ENCODE measurements at regions not wholly inside any gene's neighbourhood (a gene's known extent, or its start where the extent isn't known, plus 50 kb on each side); places are given as distances from the start of the nearest gene placed in this dataset.

GRCh38 chr4:170675568-170676262 is 586.0 kb upstream of the AADAT start:
- Histone ChIP-seq H3K27me3 (ENCODE audit: low read length) (no peaks in the 10 kb centered on the region), H3K9me3 (ENCODE audit: low read length) (no peaks in the 10 kb centered on the region), H3K36me3 (ENCODE audit: low read depth, low read length) (no peaks in the 10 kb centered on the region), H3K9me2 (replicated peaks; ENCODE audit: low read length) (no peaks in the 10 kb centered on the region), H3K4me2 (ENCODE audit: low read length) (no peak overlapping the region), H3K9ac (ENCODE audit: low read length) (no peak overlapping the region), H3K79me2 (ENCODE audit: low read length) (no peaks in the 10 kb centered on the region), H3F3A (ENCODE audit: low read length, unreplicated experiment) (no peaks in the 10 kb centered on the region), H3K27ac (ENCODE audit: low read length) (no peak overlapping the region), H3K4me1 (ENCODE audit: insufficient read depth, low read length) (peaks cover 37% of the 10 kb centered on the region; the same call in 1 of the 2 replicates), H4K20me1 (ENCODE audit: low read length) (no peaks in the 10 kb centered on the region), H2AFZ (ENCODE audit: low read length) (no peak overlapping the region), H3K4me3 (ENCODE audit: low read length) (no peak overlapping the region)
- ATAC-seq (no peak), DNase-seq (peak; percentile 7)
- BruUV-seq (replicated peaks): no TSS peak
- intact Hi-C loops (cut with micrococcal nuclease): no loop called here
- CTCF ChIA-PET: no interaction called here
- TF ChIP-seq EZH2phosphoT487 (IDR thresholded peaks at IDR 0.05; ENCODE audit: borderline replicate concordance, low read length): no peak
- no peak for TF ChIP-seq CTCF (conservative IDR thresholded peaks at IDR 0.05; ENCODE audit: low read depth, low read length)
- TF ChIP-seq EZH2 (IDR thresholded peaks at IDR 0.05; ENCODE audit: low read length, unreplicated experiment): no peak
- POLR2A ChIA-PET (ENCODE audit: unreplicated experiment): no interaction called here

- Histone ChIP-seq H3K4me2 (ENCODE audit: low read length) (peak overlapping the region; percentile 3; the same call in 1 of the 2 replicates), H3K9me3 (ENCODE audit: low read length) (no peaks in the 10 kb centered on the region), H2AFZ (ENCODE audit: low read length) (no peak overlapping the region), H3K9me2 (replicated peaks; ENCODE audit: low read length) (no peaks in the 10 kb centered on the region), H3K79me2 (ENCODE audit: low read length) (no peaks in the 10 kb centered on the region), H3F3A (ENCODE audit: low read length, unreplicated experiment) (no peaks in the 10 kb centered on the region), H3K36me3 (ENCODE audit: low read depth, low read length) (no peaks in the 10 kb centered on the region), H3K4me1 (ENCODE audit: insufficient read depth, low read length) (peaks cover 37% of the 10 kb centered on the region; the same call in 1 of the 2 replicates), H3K27ac (ENCODE audit: low read length) (peak overlapping the region; percentile 42), H4K20me1 (ENCODE audit: low read length) (no peaks in the 10 kb centered on the region), H3K27me3 (ENCODE audit: low read length) (no peaks in the 10 kb centered on the region), H3K9ac (ENCODE audit: low read length) (no peak overlapping the region), H3K4me3 (ENCODE audit: low read length) (no peak overlapping the region)
- BruUV-seq (replicated peaks): no TSS peak
- peak; percentile 21 for DNase-seq
- ChIA-PET POLR2A (ENCODE audit: unreplicated experiment) (no interaction called here), CTCF (no interaction called here)
- TF ChIP-seq EZH2phosphoT487 (IDR thresholded peaks at IDR 0.05; ENCODE audit: borderline replicate concordance, low read length): no peak
- TF ChIP-seq EZH2 (IDR thresholded peaks at IDR 0.05; ENCODE audit: low read length, unreplicated experiment): no peak
- no peak for TF ChIP-seq CTCF (conservative IDR thresholded peaks at IDR 0.05; ENCODE audit: low read depth, low read length)
- no peak for ATAC-seq
- intact Hi-C loops (cut with micrococcal nuclease): no loop called here
Measured at GRCh38 chr4:170674176-170674575, 584.4 kb upstream of the AADAT start.

- ChIA-PET CTCF (no interaction called here), POLR2A (ENCODE audit: unreplicated experiment) (no interaction called here)
- Histone ChIP-seq H4K20me1 (ENCODE audit: low read length) (no peaks in the 10 kb centered on the region), H3K9me3 (ENCODE audit: low read length) (no peaks in the 10 kb centered on the region), H3K4me1 (ENCODE audit: insufficient read depth, low read length) (peaks cover 37% of the 10 kb centered on the region; the same call in 1 of the 2 replicates), H3K4me3 (ENCODE audit: low read length) (no peak overlapping the region), H3K4me2 (ENCODE audit: low read length) (peak overlapping the region; percentile 9; the same call in 1 of the 2 replicates), H3K36me3 (ENCODE audit: low read depth, low read length) (no peaks in the 10 kb centered on the region), H3K79me2 (ENCODE audit: low read length) (no peaks in the 10 kb centered on the region), H3K27ac (ENCODE audit: low read length) (peak overlapping the region; percentile 74), H3K27me3 (ENCODE audit: low read length) (no peaks in the 10 kb centered on the region), H2AFZ (ENCODE audit: low read length) (0 out of 2 replicates have a peak overlapping the region, but pooled peaks have one; percentile 5), H3F3A (ENCODE audit: low read length, unreplicated experiment) (no peaks in the 10 kb centered on the region), H3K9ac (ENCODE audit: low read length) (peak overlapping the region; percentile 11; the same call in 1 of the 2 replicates), H3K9me2 (replicated peaks; ENCODE audit: low read length) (no peaks in the 10 kb centered on the region)
- TF ChIP-seq EZH2 (IDR thresholded peaks at IDR 0.05; ENCODE audit: low read length, unreplicated experiment): no peak
- no peak for TF ChIP-seq CTCF (conservative IDR thresholded peaks at IDR 0.05; ENCODE audit: low read depth, low read length)
- TF ChIP-seq EZH2phosphoT487 (IDR thresholded peaks at IDR 0.05; ENCODE audit: borderline replicate concordance, low read length): no peak
- BruUV-seq (replicated peaks): no TSS peak
- no peak; the same call in 1 of the 2 replicates for ATAC-seq
- intact Hi-C loops (cut with micrococcal nuclease): no loop called here
- peak; percentile 45 for DNase-seq
Measured at GRCh38 chr4:170672381-170672965, 582.7 kb upstream of the AADAT start.
